Activated CD8-positive, alpha-beta T cell treated with anti-CD3 and anti-CD28 coated beads for 36 hours (primary cell): ENCODE measurements at regions not wholly inside any gene's neighbourhood (a gene's known extent, or its start where the extent isn't known, plus 50 kb on each side); places are given as distances from the start of the nearest gene placed in this dataset.

ENCODE experiments used
- ATAC-seq: fragments of 200-7000 bp; cut with Tn5 transposase; one replicate; pipeline ENCODE4 v1.10.0; 2021; ENCODE audit warnings: mild to moderate bottlenecking, moderate library complexity
- CTCF ChIA-PET: fragments of 350-600 bp; sonication (Branson Sonifier 250); formaldehyde crosslinking; loops from one replicate; lab custom pipeline; 2021; ENCODE audit warnings: antibody characterized with exemption; lab: Charles Lee
- POLR2A ChIA-PET: fragments of 350-600 bp; sonication (Branson Sonifier 250); formaldehyde crosslinking; loops from one replicate; lab custom pipeline; 2021; ENCODE audit warnings: antibody characterized with exemption; lab: Charles Lee
- DNase-seq: peaks from one replicate; pipeline ENCODE4 v3.0.0-alpha.2; 2020
- H3K27ac Mint-ChIP-seq: one replicate; pipeline ENCODE4 v1.8.0; 2021; ENCODE audit warnings: mild to moderate bottlenecking, mixed read lengths
- H3K27me3 Mint-ChIP-seq: one replicate; pipeline ENCODE4 v1.8.0; 2021; ENCODE audit warnings: mixed read lengths
- H3K36me3 Mint-ChIP-seq: one replicate; pipeline ENCODE4 v1.8.0; 2021; ENCODE audit warnings: low read depth, mixed read lengths
- H3K4me1 Mint-ChIP-seq: one replicate; pipeline ENCODE4 v1.8.0; 2021; ENCODE audit warnings: low read depth, mixed read lengths
- H3K4me3 Mint-ChIP-seq: one replicate; pipeline ENCODE4 v1.8.0; 2021; ENCODE audit warnings: mild to moderate bottlenecking, moderate library complexity, mixed read lengths
- H3K9me3 Mint-ChIP-seq: one replicate; pipeline ENCODE4 v1.8.0; 2021; ENCODE audit warnings: mixed read lengths
- intact Hi-C: fragments of 100-400 bp; cut with micrococcal nuclease; formaldehyde crosslinking; loops from one replicate; pipeline ENCODE4 v1.10.0; 2022
- TF ChIP-seq, protein P1 (sequence below): fragments of 200-600 bp; IDR thresholded peaks from one replicate; pipeline ENCODE4 v1.8.0; 2022; ENCODE audit warnings: antibody characterized with exemption, mild to moderate bottlenecking

DNA sequence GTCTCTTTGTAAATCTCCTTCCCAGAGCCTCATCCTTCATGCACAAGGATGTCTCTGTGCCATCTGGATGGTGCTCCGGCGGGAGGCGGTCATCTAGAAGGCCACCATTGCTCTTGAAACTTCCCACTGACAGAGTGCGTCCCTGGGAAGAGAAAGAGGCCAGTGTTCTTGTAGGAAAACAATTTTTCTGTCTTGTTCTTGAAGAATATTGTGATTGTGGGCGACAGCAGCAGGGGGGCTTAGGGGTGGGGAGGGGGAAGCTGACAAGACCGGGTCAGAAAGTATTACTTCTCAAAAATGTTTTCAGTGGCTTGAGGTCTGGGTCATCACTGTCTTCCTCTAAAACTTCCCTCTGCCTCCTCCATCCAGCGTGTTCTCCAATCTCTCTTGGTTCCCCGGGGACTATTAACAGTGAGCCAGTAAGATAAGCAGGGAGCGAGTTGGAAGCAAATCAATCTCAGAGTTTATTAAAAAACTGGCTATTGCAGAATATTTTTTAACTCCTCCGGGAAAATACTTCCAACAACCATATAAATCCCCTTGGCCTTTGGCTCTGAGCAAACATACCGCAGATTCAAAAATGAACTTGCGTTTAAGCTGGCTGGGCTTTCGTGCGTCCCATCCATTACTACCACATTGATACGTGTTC lies 597.8 kb upstream of the MGMT start:
- no peaks in the 10 kb centered on the region for H3K27me3 Mint-ChIP-seq
- ChIA-PET CTCF (no interaction called here), POLR2A (no interaction called here)
- intact Hi-C loops, result no loop called here
- TF ChIP-seq, protein P1, sequence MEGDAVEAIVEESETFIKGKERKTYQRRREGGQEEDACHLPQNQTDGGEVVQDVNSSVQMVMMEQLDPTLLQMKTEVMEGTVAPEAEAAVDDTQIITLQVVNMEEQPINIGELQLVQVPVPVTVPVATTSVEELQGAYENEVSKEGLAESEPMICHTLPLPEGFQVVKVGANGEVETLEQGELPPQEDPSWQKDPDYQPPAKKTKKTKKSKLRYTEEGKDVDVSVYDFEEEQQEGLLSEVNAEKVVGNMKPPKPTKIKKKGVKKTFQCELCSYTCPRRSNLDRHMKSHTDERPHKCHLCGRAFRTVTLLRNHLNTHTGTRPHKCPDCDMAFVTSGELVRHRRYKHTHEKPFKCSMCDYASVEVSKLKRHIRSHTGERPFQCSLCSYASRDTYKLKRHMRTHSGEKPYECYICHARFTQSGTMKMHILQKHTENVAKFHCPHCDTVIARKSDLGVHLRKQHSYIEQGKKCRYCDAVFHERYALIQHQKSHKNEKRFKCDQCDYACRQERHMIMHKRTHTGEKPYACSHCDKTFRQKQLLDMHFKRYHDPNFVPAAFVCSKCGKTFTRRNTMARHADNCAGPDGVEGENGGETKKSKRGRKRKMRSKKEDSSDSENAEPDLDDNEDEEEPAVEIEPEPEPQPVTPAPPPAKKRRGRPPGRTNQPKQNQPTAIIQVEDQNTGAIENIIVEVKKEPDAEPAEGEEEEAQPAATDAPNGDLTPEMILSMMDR, result no peak
- no peaks in the 10 kb centered on the region for H3K9me3 Mint-ChIP-seq
- no peak overlapping the region for H3K4me3 Mint-ChIP-seq
- H3K27ac Mint-ChIP-seq, result no peak overlapping the region
- no peak for DNase-seq
- H3K36me3 Mint-ChIP-seq, result no peaks in the 10 kb centered on the region
- no peak for ATAC-seq
- no peaks in the 10 kb centered on the region for H3K4me1 Mint-ChIP-seq

DNA sequence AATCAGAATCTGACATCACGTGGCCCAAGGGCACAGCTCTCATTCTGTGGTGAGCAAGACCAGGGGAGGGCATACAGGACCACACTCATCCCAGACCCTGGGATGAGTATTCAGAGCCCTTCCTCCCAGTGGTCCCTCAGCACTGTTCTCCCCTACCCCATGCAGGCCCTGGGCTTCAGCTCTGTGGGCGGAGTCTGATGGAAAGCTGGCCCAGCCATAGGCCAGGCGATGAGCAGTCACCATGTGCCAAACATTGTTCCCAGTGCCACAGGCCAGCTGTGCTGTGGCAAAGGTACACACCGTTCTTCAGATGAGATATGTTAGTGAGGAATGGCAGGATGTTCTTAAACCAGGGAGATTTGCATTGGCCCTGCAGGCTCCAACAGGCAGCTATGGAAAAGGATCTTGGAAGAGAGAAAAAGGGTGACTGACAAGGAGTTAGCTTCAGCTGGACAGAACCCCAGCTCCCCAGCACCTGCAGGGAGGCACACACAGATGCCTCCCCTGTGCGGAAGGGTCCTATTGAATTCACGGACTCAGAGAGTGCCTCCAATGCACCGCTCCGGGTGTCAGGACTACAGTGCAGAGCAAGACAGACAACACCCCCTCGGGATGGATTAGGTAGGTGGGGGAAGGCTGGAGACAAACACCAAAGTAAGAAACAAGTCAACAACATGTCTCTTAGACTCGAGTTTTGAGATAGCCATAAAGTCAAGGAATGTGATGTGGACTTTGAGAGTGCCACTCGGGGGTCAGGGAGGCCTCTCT lies 596.0 kb upstream of the MGMT start:
- H3K27ac Mint-ChIP-seq, result no peak overlapping the region
- intact Hi-C loops, result no loop called here
- no peak overlapping the region for H3K4me3 Mint-ChIP-seq
- no peaks in the 10 kb centered on the region for H3K27me3 Mint-ChIP-seq
- DNase-seq (no peak), ATAC-seq (no peak)
- POLR2A ChIA-PET, result no interaction called here
- H3K9me3 Mint-ChIP-seq, result no peaks in the 10 kb centered on the region
- TF ChIP-seq, protein P1, result no peak
- no peaks in the 10 kb centered on the region for H3K36me3 Mint-ChIP-seq
- CTCF ChIA-PET, result no interaction called here
- H3K4me1 Mint-ChIP-seq, result no peaks in the 10 kb centered on the region

DNA sequence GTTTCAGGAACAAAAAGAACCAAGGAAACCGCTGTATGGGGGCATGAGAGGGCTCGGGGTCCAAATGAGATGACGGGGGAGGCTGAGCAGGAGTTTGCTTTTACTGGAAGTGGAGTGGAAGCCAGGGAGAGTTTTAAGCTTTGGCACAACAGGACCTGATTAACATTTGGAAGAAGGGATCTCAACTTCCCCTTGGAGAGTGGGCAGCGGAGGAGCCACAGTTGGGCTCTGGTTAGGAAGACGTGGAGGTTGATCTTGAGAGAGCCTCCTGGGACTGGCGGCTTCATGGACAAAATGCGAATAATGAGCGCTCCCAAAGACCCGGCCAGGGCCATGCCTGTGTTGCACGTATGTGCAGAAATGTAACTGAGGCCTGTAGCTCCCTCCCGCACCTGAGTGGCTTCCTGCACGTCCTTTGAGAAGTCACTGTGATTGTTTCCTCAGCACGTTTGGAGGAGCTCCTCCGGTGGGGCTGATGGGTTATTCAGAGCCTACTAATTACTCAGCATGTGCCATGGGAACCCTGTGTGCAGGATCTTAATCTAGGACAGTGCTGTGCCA lies 595.3 kb upstream of the MGMT start:
- DNase-seq (no peak), ATAC-seq (no peak)
- intact Hi-C loops, result no loop called here
- no peaks in the 10 kb centered on the region for H3K9me3 Mint-ChIP-seq
- no peaks in the 10 kb centered on the region for H3K4me1 Mint-ChIP-seq
- H3K27me3 Mint-ChIP-seq, result no peaks in the 10 kb centered on the region
- H3K4me3 Mint-ChIP-seq, result no peak overlapping the region
- CTCF ChIA-PET, result no interaction called here
- POLR2A ChIA-PET, result no interaction called here
- H3K27ac Mint-ChIP-seq, result no peak overlapping the region
- H3K36me3 Mint-ChIP-seq, result no peaks in the 10 kb centered on the region
- TF ChIP-seq, protein P1, result no peak

DNA sequence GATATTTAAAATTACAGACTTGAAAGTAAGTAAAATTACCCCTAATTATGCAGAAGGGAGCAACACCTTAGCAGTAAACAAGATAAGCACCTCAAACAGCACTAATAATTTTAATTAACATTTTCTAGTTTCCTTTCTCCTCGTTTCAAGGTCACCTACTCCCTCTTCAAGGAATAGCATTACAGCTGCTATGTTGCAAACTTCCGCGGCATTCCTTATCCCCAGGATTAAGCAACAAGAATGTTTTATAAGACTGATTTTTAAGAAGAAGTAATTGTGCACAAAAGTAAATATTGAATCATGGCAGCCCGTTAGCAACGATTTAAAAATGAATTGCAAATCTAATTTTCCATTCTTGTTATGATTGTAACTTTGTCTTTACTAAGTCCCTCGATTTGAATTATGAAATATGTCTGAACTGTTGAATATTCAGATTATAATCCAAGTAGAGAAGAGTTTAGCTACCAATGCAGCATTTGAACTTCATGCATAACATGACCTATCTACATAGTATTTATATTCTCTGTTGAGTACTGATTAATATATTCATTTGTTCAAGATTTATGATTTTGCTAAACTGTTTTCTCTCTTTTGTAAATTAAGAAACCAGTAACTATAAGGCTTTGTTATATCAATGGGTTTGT lies 593.5 kb upstream of the MGMT start:
- ChIA-PET POLR2A (no interaction called here), CTCF (no interaction called here)
- H3K27me3 Mint-ChIP-seq, result no peaks in the 10 kb centered on the region
- intact Hi-C loops, result no loop called here
- TF ChIP-seq, protein P1, result no peak
- no peaks in the 10 kb centered on the region for H3K9me3 Mint-ChIP-seq
- DNase-seq, result no peak
- no peaks in the 10 kb centered on the region for H3K4me1 Mint-ChIP-seq
- H3K4me3 Mint-ChIP-seq, result no peak overlapping the region
- no peak for ATAC-seq
- no peaks in the 10 kb centered on the region for H3K36me3 Mint-ChIP-seq
- H3K27ac Mint-ChIP-seq, result no peak overlapping the region

DNA sequence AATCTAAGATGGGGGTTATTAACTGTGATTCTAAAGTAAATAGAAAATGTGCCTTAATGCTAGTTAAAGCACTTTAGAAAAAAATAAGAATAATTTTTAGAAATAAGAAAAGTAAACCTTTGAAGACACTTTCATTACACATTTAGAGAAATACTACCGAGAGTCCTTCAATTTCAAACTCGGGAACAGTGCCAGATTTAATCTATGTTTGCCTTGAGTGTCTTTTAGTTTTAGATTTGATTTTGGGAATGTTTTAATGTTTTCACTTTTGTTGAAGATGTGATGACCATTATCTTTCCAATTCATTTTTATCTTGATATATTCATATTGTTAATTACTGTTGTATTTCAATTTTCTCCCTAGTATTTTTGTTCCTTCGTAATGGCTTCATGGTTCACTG lies 592.7 kb upstream of the MGMT start:
- Mint-ChIP-seq H3K27ac (no peak overlapping the region), H3K36me3 (no peaks in the 10 kb centered on the region), H3K4me3 (no peak overlapping the region), H3K9me3 (no peaks in the 10 kb centered on the region), H3K4me1 (no peaks in the 10 kb centered on the region), H3K27me3 (no peaks in the 10 kb centered on the region)
- ATAC-seq (no peak), DNase-seq (no peak)
- CTCF ChIA-PET, result no interaction called here
- TF ChIP-seq, protein P1, result no peak
- POLR2A ChIA-PET, result no interaction called here
- intact Hi-C loops, result no loop called here
